ENCODE measurements at regions not wholly inside any gene's neighbourhood (a gene's known extent, or its start where the extent isn't known, plus 50 kb on each side); places are given as distances from the start of the nearest gene placed in this dataset.

DNA sequence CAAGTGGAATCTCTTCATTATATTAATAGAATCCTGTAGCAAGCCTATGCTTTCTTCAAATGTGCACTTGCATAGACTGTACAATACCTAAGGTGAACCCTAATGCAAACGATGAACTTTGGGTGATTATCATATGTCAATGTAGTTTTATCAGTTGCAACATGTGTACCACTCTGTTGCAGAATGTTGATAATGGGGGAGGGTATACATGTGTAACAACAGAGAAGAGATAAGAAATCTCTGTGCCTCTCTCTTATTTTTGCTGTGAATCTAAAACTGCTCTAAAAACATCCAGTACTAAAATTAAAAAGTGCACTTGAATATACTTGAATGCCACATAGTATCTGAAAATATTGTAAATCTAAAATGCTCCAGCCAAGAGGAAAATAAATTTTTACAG, 820.8 kb upstream of the MIR17HG start:
- no peak for TF ChIP-seq GATA2 (IDR thresholded peaks at IDR 0.05; ENCODE audit: low read depth, low read length)
- no peak for TF ChIP-seq GATA3 (IDR thresholded peaks at IDR 0.05; ENCODE audit: low read depth, low read length)

All from SH-SY5Y (cell line).